Adrenal gland (tissue), 9 donors: ENCODE measurements at regions not wholly inside any gene's neighbourhood (a gene's known extent, or its start where the extent isn't known, plus 50 kb on each side); places are given as distances from the start of the nearest gene placed in this dataset.
A peak's percentile ranks its signal among the peaks of the same experiment; 100 is the strongest.

Experiments used
- DNase-seq, 7 donors: peaks; one replicate each; pipeline ENCODE4 v3.0.0-alpha.2; 2019 to 2020
- H3K27ac ChIP-seq, 5 donors: fragments of 200-600 bp; sonication (generic) in 4 of 5; 1 replicate in 3 of 5; 2 replicates in 2 of 5; pipeline versions ENCODE4 v1.5.1 to v1.8.0; 2016 to 2020; ENCODE audit warnings: mild to moderate bottlenecking in 1 of 5
- H3K27me3 ChIP-seq: fragments of 200-600 bp; 2 replicates; pipeline ENCODE4 v1.8.0; 2021
- H3K36me3 ChIP-seq, 2 donors: fragments of 200-600 bp; replicated peaks in 1 of 2; 1 replicate in 1 of 2; 2 replicates in 1 of 2; pipeline versions ENCODE4 v1.5.1 to v1.8.0; 2018 to 2022
- H3K4me1 ChIP-seq, 2 donors: fragments of 200-600 bp; replicated peaks in 1 of 2; 1 replicate in 1 of 2; 2 replicates in 1 of 2; pipeline versions ENCODE4 v1.5.1 to v1.8.0; 2018 to 2021
- H3K4me3 ChIP-seq, 4 donors: fragments of 200-600 bp; sonication (generic) in 3 of 4; one replicate each; pipeline ENCODE4 v1.5.1; 2016 to 2018
- H3K9me3 ChIP-seq, 3 donors: fragments of 200-600 bp; sonication (generic) in 1 of 3; replicated peaks in 1 of 3; 1 replicate in 2 of 3; 2 replicates in 1 of 3; pipeline versions ENCODE4 v1.5.1 to v1.8.0; 2016 to 2021
- POLR2A ChIP-seq, 2 donors: fragments of 450-650 bp; IDR thresholded peaks; one replicate each; pipeline ENCODE4 v1.6.1; 2017; ENCODE audit warnings: antibody characterized with exemption in 2 of 2, mild to moderate bottlenecking in 2 of 2, moderate library complexity in 1 of 2
- WGBS, 4 donors: extraction: QIAGEN DNeasy Blood & Tissue Kit in 2 of 4; methylation state at CpG; one replicate each; pipeline versions ENCODE4 v1.1.5 to v1.1.7; 2013 to 2017; 5-methylcytosine and 5-hydroxymethylcytosine counted together
- intact Hi-C, 2 donors: fragments of 100-400 bp; cut with DNase I; formaldehyde crosslinking; loops; one replicate each; pipeline versions ENCODE4 v1.14.1 to v1.15.0; 2022 to 2023
- TF ChIP-seq, protein P1 (sequence below), 6 experiments: fragments of 450-650 bp in 4 of 6; fragments of 200-600 bp in 2 of 6; sonication (generic) in 1 of 6; IDR thresholded peaks; 1 replicate in 5 of 6; 2 replicates in 1 of 6; pipeline versions ENCODE4 v1.5.1 to v1.8.0; 2016 to 2021; ENCODE audit warnings: antibody characterized with exemption in 6 of 6, mild to moderate bottlenecking in 2 of 6, moderate library complexity in 1 of 6
- donor health status: healthy with polysubstance abuse.
- donor health status: Bipolar disorder and iron deficiency.
- donor health status: DM: yes; HTN: yes; CAD: no.
- donor health status: DM: no; HTN: no; CAD: no.
- donor health status: DM: no; HTN: no; CAD: no.

DNA sequence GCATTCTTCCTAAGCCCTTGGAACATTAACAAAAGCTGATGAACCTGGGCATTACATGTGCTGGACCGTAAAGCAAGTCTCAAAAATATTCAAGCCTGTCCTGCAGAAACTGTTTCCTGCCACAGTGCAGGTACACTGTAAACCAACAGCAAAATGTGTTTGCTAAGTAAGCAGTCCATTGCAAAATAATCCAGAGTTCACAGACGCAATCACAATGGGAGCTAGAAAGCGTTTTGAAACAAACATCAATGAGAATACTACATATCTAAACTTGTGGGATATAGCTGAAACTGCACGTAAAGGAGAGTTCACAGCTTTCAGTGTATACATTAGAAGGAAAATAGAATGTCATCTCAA is 61.6 kb downstream of the RGS12 start:
- H3K4me1 ChIP-seq = peaks cover 5 to 18% of the 10 kb centered on the region in 2 donors
- H3K27ac ChIP-seq = peak overlapping the region in 1 of 5 donors; percentile 45
- H3K27me3 ChIP-seq = no peaks in the 10 kb centered on the region
- no peaks in the 10 kb centered on the region for H3K9me3 ChIP-seq
- intact Hi-C loops = no loop called here
- no peak overlapping the region for H3K4me3 ChIP-seq
- 91 to 95% (median 94%) methylated on average over 4 of the region's 4 CpGs for WGBS, 4 donors
- no peak for TF ChIP-seq POLR2A (IDR thresholded peaks at IDR 0.05)
- TF ChIP-seq, protein P1, sequence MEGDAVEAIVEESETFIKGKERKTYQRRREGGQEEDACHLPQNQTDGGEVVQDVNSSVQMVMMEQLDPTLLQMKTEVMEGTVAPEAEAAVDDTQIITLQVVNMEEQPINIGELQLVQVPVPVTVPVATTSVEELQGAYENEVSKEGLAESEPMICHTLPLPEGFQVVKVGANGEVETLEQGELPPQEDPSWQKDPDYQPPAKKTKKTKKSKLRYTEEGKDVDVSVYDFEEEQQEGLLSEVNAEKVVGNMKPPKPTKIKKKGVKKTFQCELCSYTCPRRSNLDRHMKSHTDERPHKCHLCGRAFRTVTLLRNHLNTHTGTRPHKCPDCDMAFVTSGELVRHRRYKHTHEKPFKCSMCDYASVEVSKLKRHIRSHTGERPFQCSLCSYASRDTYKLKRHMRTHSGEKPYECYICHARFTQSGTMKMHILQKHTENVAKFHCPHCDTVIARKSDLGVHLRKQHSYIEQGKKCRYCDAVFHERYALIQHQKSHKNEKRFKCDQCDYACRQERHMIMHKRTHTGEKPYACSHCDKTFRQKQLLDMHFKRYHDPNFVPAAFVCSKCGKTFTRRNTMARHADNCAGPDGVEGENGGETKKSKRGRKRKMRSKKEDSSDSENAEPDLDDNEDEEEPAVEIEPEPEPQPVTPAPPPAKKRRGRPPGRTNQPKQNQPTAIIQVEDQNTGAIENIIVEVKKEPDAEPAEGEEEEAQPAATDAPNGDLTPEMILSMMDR (IDR thresholded peaks at IDR 0.05) = no peak
- no peak for DNase-seq
- H3K36me3 ChIP-seq = no peaks in the 10 kb centered on the region

DNA sequence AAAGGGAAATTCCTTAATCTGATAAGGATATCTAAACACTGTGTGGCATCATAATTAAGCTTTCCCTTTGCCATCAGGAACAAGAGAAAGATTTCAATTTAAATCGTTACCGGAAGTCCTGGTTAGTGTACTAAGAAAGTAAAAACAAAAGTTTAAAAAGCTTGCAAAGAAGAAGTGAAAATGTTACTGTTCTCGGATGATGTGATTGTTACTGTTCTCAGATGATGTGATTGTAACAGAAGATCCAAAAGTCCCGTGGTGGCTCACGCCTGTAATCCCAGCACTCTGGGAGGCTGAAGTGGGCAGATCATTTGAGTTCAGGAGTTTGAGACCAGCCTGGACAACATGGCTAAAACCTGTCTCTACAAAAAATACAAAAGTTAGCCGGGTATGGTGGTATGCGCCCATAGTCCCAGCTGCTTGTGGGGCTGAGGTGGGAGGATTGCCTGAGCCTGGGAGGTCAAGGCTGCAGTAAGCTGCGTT is 62.5 kb downstream of the RGS12 start:
- WGBS, 4 donors = 64 to 71% (median 66%) methylated on average over 8 of the region's 8 CpGs
- intact Hi-C loops = no loop called here
- H3K27ac ChIP-seq = peak overlapping the region in 3 of 5 donors; percentile 11 to 45 (median 28)
- H3K4me1 ChIP-seq = peaks cover 5 to 18% of the 10 kb centered on the region in 2 donors
- no peak for TF ChIP-seq POLR2A (IDR thresholded peaks at IDR 0.05)
- TF ChIP-seq, protein P1 (IDR thresholded peaks at IDR 0.05) = no peak
- no peaks in the 10 kb centered on the region for H3K27me3 ChIP-seq
- no peaks in the 10 kb centered on the region for H3K36me3 ChIP-seq
- peak in 3 of 7 donors; percentile 11 to 46 (median 21) for DNase-seq
- no peak overlapping the region for H3K4me3 ChIP-seq
- no peaks in the 10 kb centered on the region for H3K9me3 ChIP-seq

DNA sequence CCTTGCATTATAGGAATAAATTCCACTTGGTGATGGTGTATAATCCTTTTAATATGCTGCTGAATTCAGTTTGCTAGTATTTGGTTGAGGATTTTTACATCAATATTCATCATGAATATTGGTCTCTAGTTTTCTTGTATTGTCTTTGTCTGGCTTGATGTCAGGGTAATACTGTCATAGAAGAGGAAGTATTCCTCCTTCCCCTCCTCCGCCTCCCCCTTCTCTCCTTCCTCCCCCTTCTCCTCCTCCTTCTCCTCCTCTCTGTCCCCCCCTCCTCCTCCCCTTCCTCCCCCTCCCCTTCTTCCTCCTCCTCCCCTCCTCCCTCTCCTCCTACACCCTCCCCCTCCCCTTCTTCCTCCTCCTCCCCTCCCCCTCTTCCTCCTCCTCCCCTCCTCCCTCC is 65.8 kb downstream of the RGS12 start:
- Histone ChIP-seq H3K4me1 (peaks cover 5 to 18% of the 10 kb centered on the region in 2 donors), H3K27ac (no peak overlapping the region), H3K27me3 (no peaks in the 10 kb centered on the region), H3K36me3 (no peaks in the 10 kb centered on the region), H3K4me3 (no peak overlapping the region), H3K9me3 (no peaks in the 10 kb centered on the region)
- no peak for DNase-seq
- WGBS, 4 donors = 53 to 81% (median 72%) methylated on average over 1 of the region's 1 CpG
- TF ChIP-seq, protein P1 (IDR thresholded peaks at IDR 0.05) = no peak
- no peak for TF ChIP-seq POLR2A (IDR thresholded peaks at IDR 0.05)
- intact Hi-C loops = no loop called here

DNA sequence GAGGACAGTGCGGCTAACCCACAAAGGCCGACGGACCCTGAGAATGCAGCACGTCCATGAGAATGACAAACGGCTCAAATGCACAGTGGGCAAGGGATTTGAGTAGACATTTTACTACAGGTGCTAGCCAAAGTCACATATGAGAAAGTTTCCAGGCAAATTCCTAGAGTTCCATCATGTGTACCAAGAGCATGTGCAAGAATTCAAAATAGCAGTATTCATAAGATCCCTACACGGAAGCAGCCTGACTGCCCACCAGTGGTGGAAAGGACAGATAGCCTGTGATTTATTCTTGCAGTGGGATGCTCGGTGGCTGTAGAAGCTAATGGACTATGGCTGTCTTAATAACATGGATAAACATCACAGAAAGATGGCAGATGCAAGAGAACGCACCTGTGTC is 68.0 kb downstream of the RGS12 start:
- Histone ChIP-seq H3K9me3 (no peaks in the 10 kb centered on the region), H3K4me3 (no peak overlapping the region), H3K4me1 (peaks cover 0 to 3% of the 10 kb centered on the region in 2 donors), H3K27me3 (no peaks in the 10 kb centered on the region), H3K36me3 (no peaks in the 10 kb centered on the region), H3K27ac (no peak overlapping the region)
- no peak for TF ChIP-seq POLR2A (IDR thresholded peaks at IDR 0.05)
- TF ChIP-seq, protein P1 (IDR thresholded peaks at IDR 0.05) = no peak
- intact Hi-C loops = no loop called here
- 92 to 94% (median 93%) methylated on average over 8 of the region's 8 CpGs for WGBS, 4 donors
- DNase-seq = no peak
